ENCODE measurements at regions not wholly inside any gene's neighbourhood (a gene's known extent, or its start where the extent isn't known, plus 50 kb on each side); places are given as distances from the start of the nearest gene placed in this dataset.

- Mint-ChIP-seq H3K9me3 (ENCODE audit: unreplicated experiment) (peaks cover 22% of the 10 kb centered on the region), H3K4me1 (ENCODE audit: insufficient read depth, unreplicated experiment) (no peaks in the 10 kb centered on the region), H3K27ac (ENCODE audit: low read depth, unreplicated experiment) (no peak overlapping the region), H3K27me3 (ENCODE audit: insufficient read depth, unreplicated experiment) (no peaks in the 10 kb centered on the region), H3K4me3 (ENCODE audit: unreplicated experiment) (no peak overlapping the region), H3K36me3 (ENCODE audit: insufficient read depth, unreplicated experiment) (peaks cover 7% of the 10 kb centered on the region)
- intact Hi-C loops (cut with micrococcal nuclease), result no loop called here
- TF ChIP-seq CTCF (IDR thresholded peaks at IDR 0.05; ENCODE audit: unreplicated experiment), result no peak
- BruUV-seq (replicated peaks), result no TSS peak
- ChIA-PET CTCF (no interaction called here), POLR2A (no interaction called here)
- DNase-seq (ENCODE audit: unreplicated experiment), result no peak
Observed at GRCh38 chrX:1035206-1035605, 177.2 kb downstream of the CRLF2 start.

- H3K36me3 Mint-ChIP-seq (ENCODE audit: insufficient read depth, unreplicated experiment), result peaks cover 7% of the 10 kb centered on the region
- ChIA-PET POLR2A (no interaction called here), CTCF (no interaction called here)
- no TSS peak for BruUV-seq (replicated peaks)
- H3K4me3 Mint-ChIP-seq (ENCODE audit: unreplicated experiment), result no peak overlapping the region
- no peaks in the 10 kb centered on the region for H3K27me3 Mint-ChIP-seq (ENCODE audit: insufficient read depth, unreplicated experiment)
- peaks cover 22% of the 10 kb centered on the region for H3K9me3 Mint-ChIP-seq (ENCODE audit: unreplicated experiment)
- no peak for TF ChIP-seq CTCF (IDR thresholded peaks at IDR 0.05; ENCODE audit: unreplicated experiment)
- intact Hi-C loops (cut with micrococcal nuclease), result no loop called here
- no peak overlapping the region for H3K27ac Mint-ChIP-seq (ENCODE audit: low read depth, unreplicated experiment)
- no peaks in the 10 kb centered on the region for H3K4me1 Mint-ChIP-seq (ENCODE audit: insufficient read depth, unreplicated experiment)
- DNase-seq (ENCODE audit: unreplicated experiment), result no peak
Observed at GRCh38 chrX:1034717-1035116, 177.7 kb downstream of the CRLF2 start.

- Mint-ChIP-seq H3K27me3 (ENCODE audit: insufficient read depth, unreplicated experiment) (no peaks in the 10 kb centered on the region), H3K4me1 (ENCODE audit: insufficient read depth, unreplicated experiment) (no peaks in the 10 kb centered on the region), H3K9me3 (ENCODE audit: unreplicated experiment) (peaks cover 28% of the 10 kb centered on the region), H3K4me3 (ENCODE audit: unreplicated experiment) (no peak overlapping the region), H3K27ac (ENCODE audit: low read depth, unreplicated experiment) (no peak overlapping the region), H3K36me3 (ENCODE audit: insufficient read depth, unreplicated experiment) (peaks cover 7% of the 10 kb centered on the region)
- ChIA-PET CTCF (no interaction called here), POLR2A (no interaction called here)
- no peak for DNase-seq (ENCODE audit: unreplicated experiment)
- intact Hi-C loops (cut with micrococcal nuclease), result no loop called here
- BruUV-seq (replicated peaks), result no TSS peak
- TF ChIP-seq CTCF (IDR thresholded peaks at IDR 0.05; ENCODE audit: unreplicated experiment), result no peak
Observed at GRCh38 chrX:1031521-1032430, 180.7 kb downstream of the CRLF2 start.

GRCh38 chrX:1029494-1029893, 183.0 kb downstream of the CRLF2 start:
- Mint-ChIP-seq H3K4me3 (ENCODE audit: unreplicated experiment) (no peak overlapping the region), H3K27ac (ENCODE audit: low read depth, unreplicated experiment) (no peak overlapping the region), H3K36me3 (ENCODE audit: insufficient read depth, unreplicated experiment) (peaks cover 7% of the 10 kb centered on the region), H3K4me1 (ENCODE audit: insufficient read depth, unreplicated experiment) (no peaks in the 10 kb centered on the region), H3K9me3 (ENCODE audit: unreplicated experiment) (peaks cover 28% of the 10 kb centered on the region), H3K27me3 (ENCODE audit: insufficient read depth, unreplicated experiment) (no peaks in the 10 kb centered on the region)
- POLR2A ChIA-PET, result no interaction called here
- intact Hi-C loops (cut with micrococcal nuclease), result no loop called here
- no TSS peak for BruUV-seq (replicated peaks)
- CTCF ChIA-PET, result no interaction called here
- no peak for TF ChIP-seq CTCF (IDR thresholded peaks at IDR 0.05; ENCODE audit: unreplicated experiment)
- DNase-seq (ENCODE audit: unreplicated experiment), result no peak
